Urinary bladder (tissue), 3 donors: ENCODE measurements at regions not wholly inside any gene's neighbourhood (a gene's known extent, or its start where the extent isn't known, plus 50 kb on each side); places are given as distances from the start of the nearest gene placed in this dataset.

Source experiments
- DNase-seq: peaks from one replicate; pipeline ENCODE4 v3.0.0-alpha.2; 2015; ENCODE audit errors: extremely low spot score
- H3K27ac ChIP-seq: one replicate; pipeline ENCODE4 v1.5.1; 2013; ENCODE audit warnings: low read depth, mild to moderate bottlenecking, moderate library complexity
- H3K36me3 ChIP-seq: one replicate; pipeline ENCODE4 v1.6.1; 2013; ENCODE audit warnings: mild to moderate bottlenecking, moderate library complexity; ENCODE audit not compliant: insufficient read depth
- H3K4me1 ChIP-seq: one replicate; pipeline ENCODE4 v1.6.1; 2013; ENCODE audit warnings: mild to moderate bottlenecking, moderate library complexity; ENCODE audit not compliant: insufficient read depth
- H3K4me3 ChIP-seq: one replicate; pipeline ENCODE4 v1.5.1; 2013; ENCODE audit warnings: low read depth, low read length
- WGBS: extraction: QIAGEN DNeasy Blood & Tissue Kit; methylation state at CpG from one replicate; pipeline ENCODE4 v1.1.7; 2013; 5-methylcytosine and 5-hydroxymethylcytosine counted together
- donor health status: healthy with polysubstance abuse.
- donor health status: healthy.

- WGBS = 92% methylated on average over 6 of the region's 6 CpGs
- Histone ChIP-seq H3K36me3 (no peaks in the 10 kb centered on the region), H3K4me3 (no peak overlapping the region), H3K4me1 (no peaks in the 10 kb centered on the region), H3K27ac (no peak overlapping the region)
- DNase-seq = no peak
Observed at GRCh38 chr9:3773362-3774060, 247.7 kb upstream of the RFX3 start.

- no peaks in the 10 kb centered on the region for H3K36me3 ChIP-seq
- H3K27ac ChIP-seq = no peak overlapping the region
- 37% methylated on average over 4 of the region's 4 CpGs for WGBS
- no peak for DNase-seq
- H3K4me3 ChIP-seq = no peak overlapping the region
- H3K4me1 ChIP-seq = no peaks in the 10 kb centered on the region
Observed at GRCh38 chr9:3769646-3770045, 243.8 kb upstream of the RFX3 start.

- WGBS = 49% methylated on average over 5 of the region's 5 CpGs
- no peak overlapping the region for H3K4me3 ChIP-seq
- H3K4me1 ChIP-seq = no peaks in the 10 kb centered on the region
- no peak for DNase-seq
- H3K36me3 ChIP-seq = no peaks in the 10 kb centered on the region
- no peak overlapping the region for H3K27ac ChIP-seq
Observed at GRCh38 chr9:3768712-3769457, 243.1 kb upstream of the RFX3 start.

GRCh38 chr9:3768286-3768685 lies 242.5 kb upstream of the RFX3 start:
- WGBS = 70% methylated on average over 5 of the region's 5 CpGs
- no peak for DNase-seq
- Histone ChIP-seq H3K4me3 (no peak overlapping the region), H3K36me3 (no peaks in the 10 kb centered on the region), H3K27ac (no peak overlapping the region), H3K4me1 (no peaks in the 10 kb centered on the region)

GRCh38 chr9:3762076-3762475 lies 236.3 kb upstream of the RFX3 start:
- WGBS = 57% methylated on average over 3 of the region's 3 CpGs
- Histone ChIP-seq H3K27ac (no peak overlapping the region), H3K4me3 (no peak overlapping the region), H3K4me1 (no peaks in the 10 kb centered on the region), H3K36me3 (no peaks in the 10 kb centered on the region)
- no peak for DNase-seq

GRCh38 chr9:3760031-3760430 lies 234.2 kb upstream of the RFX3 start:
- Histone ChIP-seq H3K4me3 (no peak overlapping the region), H3K36me3 (no peaks in the 10 kb centered on the region), H3K4me1 (no peaks in the 10 kb centered on the region), H3K27ac (no peak overlapping the region)
- WGBS = 26% methylated on average over 4 of the region's 4 CpGs
- DNase-seq = peak; percentile 35

GRCh38 chr9:3758816-3759576 lies 233.2 kb upstream of the RFX3 start:
- Histone ChIP-seq H3K4me1 (no peaks in the 10 kb centered on the region), H3K4me3 (no peak overlapping the region), H3K27ac (no peak overlapping the region), H3K36me3 (no peaks in the 10 kb centered on the region)
- DNase-seq = no peak
- WGBS = 55% methylated on average over 5 of the region's 5 CpGs

GRCh38 chr9:3756071-3756470 lies 230.3 kb upstream of the RFX3 start:
- H3K4me1 ChIP-seq = no peaks in the 10 kb centered on the region
- 73% methylated on average over 3 of the region's 3 CpGs for WGBS
- DNase-seq = no peak
- H3K36me3 ChIP-seq = no peaks in the 10 kb centered on the region
- no peak overlapping the region for H3K27ac ChIP-seq
- H3K4me3 ChIP-seq = no peak overlapping the region

GRCh38 chr9:3751125-3751758 lies 225.4 kb upstream of the RFX3 start:
- WGBS = 53% methylated on average over 2 of the region's 2 CpGs
- H3K27ac ChIP-seq = no peak overlapping the region

GRCh38 chr9:3750321-3750720 lies 224.5 kb upstream of the RFX3 start:
- H3K4me3 ChIP-seq = no peak overlapping the region
- H3K36me3 ChIP-seq = no peaks in the 10 kb centered on the region
- DNase-seq = no peak
- WGBS = 78% methylated on average over 5 of the region's 5 CpGs
- no peaks in the 10 kb centered on the region for H3K4me1 ChIP-seq
- no peak overlapping the region for H3K27ac ChIP-seq

More at GRCh38 chr9:3751125-3751758, 225.4 kb upstream of the RFX3 start:
- Histone ChIP-seq H3K4me3 (no peak overlapping the region), H3K4me1 (no peaks in the 10 kb centered on the region), H3K36me3 (no peaks in the 10 kb centered on the region)
- DNase-seq = no peak

- WGBS = 30% methylated on average over 1 of the region's 1 CpG
- Histone ChIP-seq H3K27ac (no peak overlapping the region), H3K4me1 (no peaks in the 10 kb centered on the region), H3K36me3 (no peaks in the 10 kb centered on the region), H3K4me3 (no peak overlapping the region)
- no peak for DNase-seq
Observed at GRCh38 chr9:3746296-3747275, 220.8 kb upstream of the RFX3 start.

GRCh38 chr9:3743901-3744413 lies 218.2 kb upstream of the RFX3 start:
- no peak for DNase-seq
- Histone ChIP-seq H3K27ac (no peak overlapping the region), H3K36me3 (no peaks in the 10 kb centered on the region), H3K4me3 (no peak overlapping the region), H3K4me1 (no peaks in the 10 kb centered on the region)
- 95% methylated on average over 2 of the region's 2 CpGs for WGBS
